IMR-90 (cell line): ENCODE measurements at regions not wholly inside any gene's neighbourhood (a gene's known extent, or its start where the extent isn't known, plus 50 kb on each side); places are given as distances from the start of the nearest gene placed in this dataset.

ENCODE experiments used
- ATAC-seq: fragments of 200-7000 bp; cut with Tn5 transposase; 2 replicates; pipeline ENCODE4 v1.9.1; 2020; ENCODE audit warnings: low read depth, mild to moderate bottlenecking, moderate library complexity
- BruUV-seq: library from RNA; stranded (reverse); fragments of 400-500 nt; replicated peaks from 2 replicates; lab custom pipeline; 2021; lab: Mats Ljungman, UMichigan
- CTCF ChIA-PET: fragments of 300-600 bp; formaldehyde crosslinking; extraction: SDS; loops from one replicate; lab custom pipeline; 2021; ENCODE audit warnings: antibody characterized with exemption; lab: Yijun Ruan, JAX
- POLR2A ChIA-PET: fragments of 300-600 bp; sonication (Branson Sonifier 250); formaldehyde crosslinking; loops from one replicate; lab custom pipeline; 2022; ENCODE audit warnings: antibody characterized with exemption; ENCODE audit not compliant: unreplicated experiment; lab: Charles Lee
- DNase-seq: peaks from one replicate; pipeline ENCODE4 v3.0.0; 2013
- H2AFZ ChIP-seq: replicated peaks from 2 replicates; pipeline ENCODE3; 2013; ENCODE audit warnings: low read length, mild to moderate bottlenecking; ENCODE audit not compliant: poor library complexity
- H2AK5ac ChIP-seq: 2 replicates; pipeline ENCODE4 v1.6.1; 2013; ENCODE audit warnings: low read depth, low read length, inconsistent platforms
- H2AK9ac ChIP-seq: replicated peaks from 2 replicates; pipeline ENCODE3; 2013; ENCODE audit warnings: mild to moderate bottlenecking, low read depth, low read length, moderate library complexity; ENCODE audit not compliant: poor library complexity
- H2BK120ac ChIP-seq: 2 replicates; pipeline ENCODE4 v1.6.1; 2013; ENCODE audit warnings: low read depth, low read length, inconsistent platforms
- H2BK15ac ChIP-seq: 3 replicates; pipeline ENCODE4 v1.6.1; 2013; ENCODE audit warnings: low read depth, low read length, inconsistent platforms
- H2BK20ac ChIP-seq: 2 replicates; pipeline ENCODE4 v1.6.1; 2013; ENCODE audit warnings: low read depth, mild to moderate bottlenecking, inconsistent platforms, low read length, moderate library complexity
- H2BK5ac ChIP-seq: 2 replicates; pipeline ENCODE4 v1.6.1; 2013; ENCODE audit warnings: mild to moderate bottlenecking, low read depth, low read length, inconsistent platforms; ENCODE audit not compliant: poor library complexity, severe bottlenecking
- H3K14ac ChIP-seq: replicated peaks from 2 replicates; pipeline ENCODE4 v1.6.1; 2013; ENCODE audit warnings: low read depth, low read length, inconsistent platforms
- H3K18ac ChIP-seq: 2 replicates; pipeline ENCODE4 v1.6.1; 2013; ENCODE audit warnings: low read depth, low read length, control low read depth
- H3K23ac ChIP-seq: 2 replicates; pipeline ENCODE4 v1.6.1; 2013; ENCODE audit warnings: low read depth, low read length, inconsistent platforms
- H3K27ac ChIP-seq: 2 replicates; pipeline ENCODE4 v1.5.1; 2013; ENCODE audit warnings: mild to moderate bottlenecking, control low read depth, low read length; ENCODE audit not compliant: insufficient read depth
- H3K27me3 ChIP-seq: 2 replicates; pipeline ENCODE4 v1.6.1; 2013; ENCODE audit warnings: low read length; ENCODE audit not compliant: control insufficient read depth, insufficient read depth
- H3K36me3 ChIP-seq: 2 replicates; pipeline ENCODE4 v1.6.1; 2013; ENCODE audit warnings: low read length, mixed read lengths; ENCODE audit not compliant: control insufficient read depth, insufficient read depth
- H3K4ac ChIP-seq: 2 replicates; pipeline ENCODE4 v1.6.1; 2013; ENCODE audit warnings: low read depth, low read length, inconsistent platforms
- H3K4me1 ChIP-seq: 2 replicates; pipeline ENCODE4 v1.6.1; 2013; ENCODE audit warnings: low read length, mixed read lengths; ENCODE audit not compliant: control insufficient read depth, insufficient read depth
- H3K4me2 ChIP-seq: 2 replicates; pipeline ENCODE4 v1.6.1; 2013; ENCODE audit warnings: low read depth, mild to moderate bottlenecking, control low read depth, low read length, moderate library complexity
- H3K4me3 ChIP-seq: 2 replicates; pipeline ENCODE4 v1.5.1; 2013; ENCODE audit warnings: low read depth, mild to moderate bottlenecking, control low read depth, low read length, moderate library complexity; ENCODE audit not compliant: insufficient read depth
- H3K56ac ChIP-seq: 2 replicates; pipeline ENCODE4 v1.6.1; 2013; ENCODE audit warnings: low read length, inconsistent platforms; ENCODE audit not compliant: insufficient read depth; ENCODE audit errors: extremely low read depth
- H3K79me1 ChIP-seq, 2 experiments: 2 replicates each; pipeline ENCODE4 v1.6.1; 2013; ENCODE audit warnings: low read length in 2 of 2, inconsistent platforms in 1 of 2, low read depth in 1 of 2
- H3K9ac ChIP-seq: 2 replicates; pipeline ENCODE4 v1.6.1; 2013; ENCODE audit warnings: low read depth, low read length, control low read depth
- H3K9me1 ChIP-seq: 2 replicates; pipeline ENCODE4 v1.6.1; 2013; ENCODE audit warnings: low read length, inconsistent platforms; ENCODE audit not compliant: insufficient read depth
- H3K9me3 ChIP-seq: 2 replicates; pipeline ENCODE4 v1.6.1; 2013; ENCODE audit warnings: low read length; ENCODE audit not compliant: control insufficient read depth, insufficient read depth
- H4K20me1 ChIP-seq: 2 replicates; pipeline ENCODE4 v1.6.1; 2013; ENCODE audit warnings: low read length, inconsistent platforms; ENCODE audit not compliant: insufficient read depth
- H4K5ac ChIP-seq: 2 replicates; pipeline ENCODE4 v1.6.1; 2013; ENCODE audit warnings: mild to moderate bottlenecking, low read depth, low read length, control low read depth
- H4K8ac ChIP-seq, 2 experiments: 2 replicates each; pipeline ENCODE4 v1.6.1; 2013; ENCODE audit warnings: low read depth in 2 of 2, low read length in 2 of 2, control low read depth in 1 of 2, inconsistent platforms in 1 of 2
- H4K91ac ChIP-seq: 2 replicates; pipeline ENCODE4 v1.6.1; 2013; ENCODE audit warnings: low read depth, low read length, inconsistent platforms; ENCODE audit not compliant: insufficient read depth
- BHLHE40 ChIP-seq: fragments of 150-350 bp; IDR thresholded peaks from 2 replicates; pipeline ENCODE4 v1.6.1; 2016; ENCODE audit warnings: mild to moderate bottlenecking, low read depth, low read length
- CEBPB ChIP-seq: IDR thresholded peaks from 2 replicates; pipeline ENCODE4 v1.6.1; 2012; ENCODE audit warnings: low read depth, low read length, improper control_type of control experiment
- CHD1 ChIP-seq: IDR thresholded peaks from 2 replicates; pipeline ENCODE4 v1.6.1; 2012; ENCODE audit warnings: low read depth, low read length, improper control_type of control experiment
- FOS ChIP-seq: fragments of 150-350 bp; IDR thresholded peaks from 2 replicates; pipeline ENCODE4 v1.6.1; 2016; ENCODE audit warnings: low read depth, low read length
- MAFK ChIP-seq: IDR thresholded peaks from 2 replicates; pipeline ENCODE4 v1.6.1; 2012; ENCODE audit warnings: low read depth, low read length, improper control_type of control experiment
- MAZ ChIP-seq: IDR thresholded peaks from 2 replicates; pipeline ENCODE4 v1.6.1; 2012; ENCODE audit warnings: low read depth, mild to moderate bottlenecking, low read length, improper control_type of control experiment, moderate library complexity, borderline replicate concordance
- MXI1 ChIP-seq: IDR thresholded peaks from 2 replicates; pipeline ENCODE4 v1.6.1; 2012; ENCODE audit warnings: low read depth, mild to moderate bottlenecking, low read length, moderate library complexity, borderline replicate concordance
- NFE2L2 ChIP-seq: fragments of 150-350 bp; IDR thresholded peaks from 2 replicates; pipeline ENCODE4 v1.6.1; 2016; ENCODE audit warnings: low read depth, mild to moderate bottlenecking, low read length
- POLR2A ChIP-seq: IDR thresholded peaks from 2 replicates; pipeline ENCODE4 v1.6.1; 2012; ENCODE audit warnings: mild to moderate bottlenecking, low read depth, low read length
- RAD21 ChIP-seq: IDR thresholded peaks from 2 replicates; pipeline ENCODE4 v1.6.1; 2012; ENCODE audit warnings: low read length, improper control_type of control experiment
- RCOR1 ChIP-seq: IDR thresholded peaks from 2 replicates; pipeline ENCODE4 v1.6.1; 2012; ENCODE audit warnings: mild to moderate bottlenecking, low read length, improper control_type of control experiment; ENCODE audit not compliant: insufficient replicate concordance
- RFX5 ChIP-seq: IDR thresholded peaks from 2 replicates; pipeline ENCODE4 v1.8.0; 2012; ENCODE audit warnings: low read depth, mild to moderate bottlenecking, low read length, moderate library complexity
- SMC3 ChIP-seq: fragments of 150-350 bp; IDR thresholded peaks from 2 replicates; pipeline ENCODE4 v1.6.1; 2016; ENCODE audit warnings: low read depth, mild to moderate bottlenecking, antibody characterized with exemption, low read length, moderate library complexity
- WGBS, 2 experiments: methylation state at CpG; one replicate each; pipeline versions ENCODE4 v1.1.5 to v1.1.7; 2013; ENCODE audit warnings: missing lambda C conversion rate in 2 of 2; ENCODE audit not compliant: insufficient read length in 1 of 2; ENCODE audit errors: extremely low coverage in 2 of 2; 5-methylcytosine and 5-hydroxymethylcytosine counted together
- dilution Hi-C: fragments of 300-500 bp; cut with HindIII; formaldehyde crosslinking; loops from one replicate; pipeline ENCODE4 v1.14.3; 2018; ENCODE audit warnings: low sequenced_read_pairs; ENCODE audit not compliant: unreplicated experiment
- in situ Hi-C: fragments of 300-500 bp; cut with MboI; formaldehyde crosslinking; loops from 3 replicates; pipeline ENCODE4 v1.14.3; 2019; ENCODE audit warnings: low sequenced_read_pairs, inconsistent platforms, mixed read lengths
- intact Hi-C: fragments of 100-400 bp; cut with micrococcal nuclease; formaldehyde crosslinking; loops from 2 replicates; pipeline ENCODE4 v1.10.0; 2022
- TF ChIP-seq, protein P1 (sequence below): fragments of 150-350 bp; IDR thresholded peaks from 2 replicates; pipeline ENCODE4 v1.6.1; 2016; ENCODE audit warnings: low read depth, mild to moderate bottlenecking, low read length, moderate library complexity, borderline replicate concordance
- TF ChIP-seq, protein P2 (sequence below): fragments of 150-350 bp; IDR thresholded peaks from 2 replicates; pipeline ENCODE4 v1.6.1; 2017; ENCODE audit warnings: mild to moderate bottlenecking, antibody characterized with exemption, low read length, low read depth
- TF ChIP-seq, protein P3 (sequence below): conservative IDR thresholded peaks from 2 replicates; pipeline ENCODE4 v1.5.1; 2012; ENCODE audit warnings: mild to moderate bottlenecking, low read depth, low read length, improper control_type of control experiment

DNA sequence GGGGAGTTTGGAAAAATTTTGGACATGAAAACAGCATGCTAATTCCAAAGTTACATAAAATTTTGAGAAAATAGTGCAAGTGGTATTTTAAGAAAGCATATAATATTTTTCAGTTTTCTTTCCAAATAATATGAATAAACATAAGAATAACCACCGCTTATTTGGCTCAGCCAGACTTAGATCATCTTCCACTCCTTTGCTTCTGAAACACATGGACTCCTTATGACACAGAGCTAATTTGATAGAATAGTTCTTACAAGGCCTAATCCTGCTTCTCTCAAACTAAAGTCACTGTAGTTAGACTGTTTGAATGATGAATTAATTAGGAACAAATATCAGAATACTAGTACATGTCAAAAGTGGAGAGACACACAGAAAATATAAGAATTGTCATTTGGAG, 165.5 kb downstream of the POSTN start:
- in situ Hi-C loops (no loop called here), intact Hi-C loops (no loop called here), dilution Hi-C loops (no loop called here)
- no peak overlapping the region for H3K23ac ChIP-seq
- no peak overlapping the region for H2BK20ac ChIP-seq
- no peaks in the 10 kb centered on the region for H3K79me1 ChIP-seq
- peaks cover 4% of the 10 kb centered on the region; the same call in 1 of the 2 replicates for H3K4me1 ChIP-seq
- H3K4me3 ChIP-seq, result no peak overlapping the region
- POLR2A ChIA-PET, result no interaction called here
- CTCF ChIA-PET, result no interaction called here
- no peaks in the 10 kb centered on the region for H3K9me1 ChIP-seq
- H2BK120ac ChIP-seq, result no peak overlapping the region
- no peak overlapping the region for H4K91ac ChIP-seq
- no peaks in the 10 kb centered on the region for H4K20me1 ChIP-seq
- H3K27me3 ChIP-seq, result no peaks in the 10 kb centered on the region
- WGBS, 2 experiments, result no CpG with 5 or more reads among the region's 1 CpG
- ATAC-seq, result no peak
- no peak overlapping the region for H3K14ac ChIP-seq
- no peak overlapping the region for H3K4ac ChIP-seq
- no peak overlapping the region for H2AFZ ChIP-seq
- H3K56ac ChIP-seq, result no peak overlapping the region
- no peak overlapping the region for H3K18ac ChIP-seq
- TF ChIP-seq MAZ (no peak), CHD1 (no peak), MAFK (no peak), SMC3 (no peak), RCOR1 (no peak), POLR2A (no peak), MXI1 (no peak), BHLHE40 (no peak), RAD21 (no peak), FOS (no peak), NFE2L2 (no peak), CEBPB (no peak), RFX5 (no peak)
- TF ChIP-seq, protein P1, sequence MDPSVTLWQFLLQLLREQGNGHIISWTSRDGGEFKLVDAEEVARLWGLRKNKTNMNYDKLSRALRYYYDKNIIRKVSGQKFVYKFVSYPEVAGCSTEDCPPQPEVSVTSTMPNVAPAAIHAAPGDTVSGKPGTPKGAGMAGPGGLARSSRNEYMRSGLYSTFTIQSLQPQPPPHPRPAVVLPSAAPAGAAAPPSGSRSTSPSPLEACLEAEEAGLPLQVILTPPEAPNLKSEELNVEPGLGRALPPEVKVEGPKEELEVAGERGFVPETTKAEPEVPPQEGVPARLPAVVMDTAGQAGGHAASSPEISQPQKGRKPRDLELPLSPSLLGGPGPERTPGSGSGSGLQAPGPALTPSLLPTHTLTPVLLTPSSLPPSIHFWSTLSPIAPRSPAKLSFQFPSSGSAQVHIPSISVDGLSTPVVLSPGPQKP, result no peak
- TF ChIP-seq, protein P2, sequence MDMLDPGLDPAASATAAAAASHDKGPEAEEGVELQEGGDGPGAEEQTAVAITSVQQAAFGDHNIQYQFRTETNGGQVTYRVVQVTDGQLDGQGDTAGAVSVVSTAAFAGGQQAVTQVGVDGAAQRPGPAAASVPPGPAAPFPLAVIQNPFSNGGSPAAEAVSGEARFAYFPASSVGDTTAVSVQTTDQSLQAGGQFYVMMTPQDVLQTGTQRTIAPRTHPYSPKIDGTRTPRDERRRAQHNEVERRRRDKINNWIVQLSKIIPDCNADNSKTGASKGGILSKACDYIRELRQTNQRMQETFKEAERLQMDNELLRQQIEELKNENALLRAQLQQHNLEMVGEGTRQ, result no peak
- TF ChIP-seq, protein P3, sequence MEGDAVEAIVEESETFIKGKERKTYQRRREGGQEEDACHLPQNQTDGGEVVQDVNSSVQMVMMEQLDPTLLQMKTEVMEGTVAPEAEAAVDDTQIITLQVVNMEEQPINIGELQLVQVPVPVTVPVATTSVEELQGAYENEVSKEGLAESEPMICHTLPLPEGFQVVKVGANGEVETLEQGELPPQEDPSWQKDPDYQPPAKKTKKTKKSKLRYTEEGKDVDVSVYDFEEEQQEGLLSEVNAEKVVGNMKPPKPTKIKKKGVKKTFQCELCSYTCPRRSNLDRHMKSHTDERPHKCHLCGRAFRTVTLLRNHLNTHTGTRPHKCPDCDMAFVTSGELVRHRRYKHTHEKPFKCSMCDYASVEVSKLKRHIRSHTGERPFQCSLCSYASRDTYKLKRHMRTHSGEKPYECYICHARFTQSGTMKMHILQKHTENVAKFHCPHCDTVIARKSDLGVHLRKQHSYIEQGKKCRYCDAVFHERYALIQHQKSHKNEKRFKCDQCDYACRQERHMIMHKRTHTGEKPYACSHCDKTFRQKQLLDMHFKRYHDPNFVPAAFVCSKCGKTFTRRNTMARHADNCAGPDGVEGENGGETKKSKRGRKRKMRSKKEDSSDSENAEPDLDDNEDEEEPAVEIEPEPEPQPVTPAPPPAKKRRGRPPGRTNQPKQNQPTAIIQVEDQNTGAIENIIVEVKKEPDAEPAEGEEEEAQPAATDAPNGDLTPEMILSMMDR, result no peak
- H2BK5ac ChIP-seq, result no peak overlapping the region
- no peak overlapping the region for H2AK9ac ChIP-seq
- H3K4me2 ChIP-seq, result no peak overlapping the region
- no peak overlapping the region for H4K5ac ChIP-seq
- no peak overlapping the region for H2AK5ac ChIP-seq
- no TSS peak for BruUV-seq
- no peak overlapping the region for H3K9ac ChIP-seq
- no peak overlapping the region for H3K27ac ChIP-seq
- H3K9me3 ChIP-seq, result no peaks in the 10 kb centered on the region
- no peak overlapping the region for H2BK15ac ChIP-seq
- no peaks in the 10 kb centered on the region for H3K36me3 ChIP-seq
- no peak overlapping the region for H4K8ac ChIP-seq
- DNase-seq, result no peak
